Activated naive CD8-positive, alpha-beta T cell treated with anti-CD3 and anti-CD28 coated beads, Interleukin-2, amount 50 U/mL, for 24 hours (primary cell): ENCODE measurements at regions not wholly inside any gene's neighbourhood (a gene's known extent, or its start where the extent isn't known, plus 50 kb on each side); places are given as distances from the start of the nearest gene placed in this dataset.
"Not testable (repeated sequence)": the region's sequence is repeated elsewhere in the genome, so short reads cannot be mapped to it uniquely, and the experiment has no call there.

ENCODE experiments used
- ATAC-seq: fragments of 150-1000 bp; cut with Tn5 transposase; one replicate; pipeline ENCODE4 v1.10.0; 2021
- DNase-seq: peaks from one replicate; pipeline ENCODE4 v3.0.0; 2021
- H3K27ac Mint-ChIP-seq: one replicate; pipeline ENCODE4 v1.8.0; 2021; ENCODE audit warnings: mild to moderate bottlenecking, mixed read lengths
- H3K27me3 Mint-ChIP-seq: one replicate; pipeline ENCODE4 v1.8.0; 2021; ENCODE audit warnings: mixed read lengths
- H3K36me3 Mint-ChIP-seq: one replicate; pipeline ENCODE4 v1.8.0; 2021; ENCODE audit warnings: low read depth, mixed read lengths
- H3K4me1 Mint-ChIP-seq: one replicate; pipeline ENCODE4 v1.8.0; 2021; ENCODE audit warnings: mixed read lengths
- H3K4me3 Mint-ChIP-seq: one replicate; pipeline ENCODE4 v1.8.0; 2021; ENCODE audit warnings: mild to moderate bottlenecking, moderate library complexity, mixed read lengths
- H3K9me3 Mint-ChIP-seq: one replicate; pipeline ENCODE4 v1.8.0; 2021; ENCODE audit warnings: mixed read lengths

DNA sequence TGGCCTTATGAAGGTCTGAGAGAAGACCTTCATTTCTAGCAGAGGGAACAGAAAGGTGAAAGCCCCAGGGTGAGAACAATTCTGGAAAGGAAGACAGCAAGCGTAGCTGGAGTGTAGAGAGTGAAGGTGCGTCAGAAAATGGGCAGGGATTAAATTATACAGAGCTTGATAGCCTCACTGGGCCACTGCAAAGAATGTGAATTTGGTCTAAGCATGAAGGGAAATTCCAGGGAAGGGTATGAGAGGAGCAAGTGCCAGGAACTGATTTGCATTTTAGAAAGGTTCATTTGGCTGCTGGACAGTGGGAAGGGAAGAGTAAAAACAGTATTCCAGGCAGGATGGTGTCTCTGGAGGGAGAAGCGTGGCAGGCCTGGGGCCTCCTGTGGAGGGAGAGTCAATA is 274.1 kb upstream of the ASIC2 start:
- ATAC-seq (no peak), DNase-seq (no peak)
- no peak overlapping the region for H3K4me3 Mint-ChIP-seq
- H3K4me1 Mint-ChIP-seq, result no peaks in the 10 kb centered on the region
- H3K27ac Mint-ChIP-seq, result no peak overlapping the region
- H3K36me3 Mint-ChIP-seq, result no peaks in the 10 kb centered on the region
- H3K27me3 Mint-ChIP-seq, result peaks cover 2% of the 10 kb centered on the region
- peaks cover 11% of the 10 kb centered on the region for H3K9me3 Mint-ChIP-seq

DNA sequence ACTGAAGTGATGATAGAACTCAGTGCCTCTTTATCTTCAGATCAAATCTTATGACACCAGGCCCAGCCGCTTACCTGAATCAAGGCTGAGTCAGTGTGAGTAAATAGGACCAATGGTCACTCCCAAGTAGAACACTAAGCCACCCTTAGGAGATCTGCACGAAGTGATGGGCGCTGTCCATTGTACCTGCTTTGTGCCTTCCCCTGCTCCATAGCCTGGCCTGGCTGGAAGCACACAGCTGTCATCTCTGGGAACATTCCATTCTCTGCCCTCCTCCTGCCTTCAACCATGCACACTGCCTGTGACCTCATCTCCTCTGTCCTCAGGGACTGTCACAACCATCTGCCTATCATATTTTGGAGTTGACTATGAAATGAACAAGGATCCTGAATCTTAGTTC is 279.5 kb upstream of the ASIC2 start:
- no peaks in the 10 kb centered on the region for H3K4me1 Mint-ChIP-seq
- no peak for DNase-seq
- peaks cover 4% of the 10 kb centered on the region for H3K27me3 Mint-ChIP-seq
- no peaks in the 10 kb centered on the region for H3K9me3 Mint-ChIP-seq
- no peak overlapping the region for H3K4me3 Mint-ChIP-seq
- H3K36me3 Mint-ChIP-seq, result no peaks in the 10 kb centered on the region
- ATAC-seq, result no peak
- H3K27ac Mint-ChIP-seq, result no peak overlapping the region

DNA sequence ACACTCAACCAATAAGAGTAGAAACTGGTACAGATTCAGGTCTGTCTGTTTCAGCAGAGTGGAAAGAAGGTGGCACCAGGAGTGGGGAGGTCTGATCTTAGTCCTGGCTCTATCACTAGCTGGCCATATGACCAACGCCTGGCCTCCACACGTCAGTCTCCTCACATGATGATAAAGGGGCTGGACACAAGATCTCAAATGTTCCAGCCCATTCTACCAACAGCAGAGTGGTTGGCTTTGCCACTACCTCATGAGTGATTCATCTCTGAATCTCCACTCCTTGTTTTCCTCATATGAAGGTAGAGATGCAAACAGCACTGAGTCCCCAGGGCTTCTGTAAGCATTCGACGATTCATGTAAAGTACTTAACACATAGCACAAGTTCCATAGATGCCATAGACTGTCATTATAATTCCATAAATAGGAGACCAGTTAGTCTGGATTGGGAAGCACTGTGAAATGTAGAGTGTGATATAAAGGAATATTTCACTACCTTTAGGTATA is 281.9 kb upstream of the ASIC2 start:
- Mint-ChIP-seq H3K9me3 (no peaks in the 10 kb centered on the region), H3K4me1 (no peaks in the 10 kb centered on the region), H3K4me3 (no peak overlapping the region), H3K36me3 (no peaks in the 10 kb centered on the region), H3K27me3 (peaks cover 4% of the 10 kb centered on the region), H3K27ac (no peak overlapping the region)
- DNase-seq (no peak), ATAC-seq (no peak)

DNA sequence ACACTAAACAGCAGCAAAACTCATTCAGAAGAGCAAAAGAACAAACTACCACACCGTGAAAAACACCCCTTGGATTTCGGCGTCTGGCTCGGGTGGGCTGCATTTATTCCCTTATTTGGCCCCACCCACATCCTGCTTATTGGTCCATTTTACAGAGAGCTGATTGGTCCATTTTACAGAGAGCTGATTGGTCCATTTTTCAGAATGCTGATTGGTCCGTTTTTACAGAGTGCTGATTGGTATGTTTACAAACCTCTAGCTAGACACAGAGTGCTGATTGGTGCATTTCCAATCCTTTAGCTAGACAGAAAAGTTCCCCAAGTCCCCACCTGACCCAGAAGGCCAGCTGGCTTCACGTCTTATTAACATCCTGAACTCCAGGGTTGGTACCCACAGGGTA is 286.6 kb upstream of the ASIC2 start:
- not testable (repeated sequence) for DNase-seq, ATAC-seq, H3K9me3 Mint-ChIP-seq, H3K4me1 Mint-ChIP-seq, H3K27ac Mint-ChIP-seq, H3K36me3 Mint-ChIP-seq, H3K4me3 Mint-ChIP-seq, H3K27me3 Mint-ChIP-seq

DNA sequence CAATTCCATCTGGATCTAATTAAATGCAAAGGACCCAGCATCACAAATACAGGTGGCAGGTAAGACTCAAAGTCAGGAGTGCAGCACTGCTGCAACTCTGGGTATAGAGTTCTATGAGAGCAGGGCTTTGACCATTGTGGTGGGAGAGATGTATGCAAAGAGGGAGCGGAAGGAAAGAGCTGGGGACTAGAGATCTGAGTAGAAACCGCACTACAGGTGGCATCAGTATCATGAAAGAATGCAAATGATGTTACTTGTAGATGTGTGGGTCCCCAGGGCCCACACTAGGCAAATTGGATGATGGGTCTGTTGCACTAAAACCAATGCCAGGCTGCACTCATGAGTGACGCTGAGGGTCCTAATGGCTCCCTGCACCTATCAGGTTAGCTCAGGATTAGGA is 287.1 kb upstream of the ASIC2 start:
- Mint-ChIP-seq H3K9me3 (no peaks in the 10 kb centered on the region), H3K27ac (no peak overlapping the region), H3K4me3 (no peak overlapping the region), H3K4me1 (no peaks in the 10 kb centered on the region), H3K36me3 (no peaks in the 10 kb centered on the region), H3K27me3 (peaks cover 4% of the 10 kb centered on the region)
- DNase-seq (no peak), ATAC-seq (no peak)

DNA sequence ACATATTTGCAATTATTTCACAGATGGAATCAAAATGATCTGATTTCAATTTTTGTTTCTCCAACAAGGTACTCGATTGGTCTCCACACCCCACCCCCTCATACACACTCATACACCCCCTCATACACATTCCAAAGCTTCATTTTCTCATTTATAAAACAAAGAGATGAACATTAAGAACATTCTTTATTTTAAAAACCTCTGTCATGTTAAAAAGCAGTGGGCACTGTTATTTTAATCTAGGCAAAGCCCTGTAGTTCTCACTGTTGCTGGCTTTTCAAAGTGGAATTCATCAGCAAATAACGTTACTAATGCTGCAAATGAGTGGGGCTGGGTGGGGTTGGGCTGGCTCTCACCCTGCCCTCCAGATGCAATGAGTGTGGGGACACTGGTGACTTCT is 289.6 kb upstream of the ASIC2 start:
- no peak overlapping the region for H3K27ac Mint-ChIP-seq

DNA sequence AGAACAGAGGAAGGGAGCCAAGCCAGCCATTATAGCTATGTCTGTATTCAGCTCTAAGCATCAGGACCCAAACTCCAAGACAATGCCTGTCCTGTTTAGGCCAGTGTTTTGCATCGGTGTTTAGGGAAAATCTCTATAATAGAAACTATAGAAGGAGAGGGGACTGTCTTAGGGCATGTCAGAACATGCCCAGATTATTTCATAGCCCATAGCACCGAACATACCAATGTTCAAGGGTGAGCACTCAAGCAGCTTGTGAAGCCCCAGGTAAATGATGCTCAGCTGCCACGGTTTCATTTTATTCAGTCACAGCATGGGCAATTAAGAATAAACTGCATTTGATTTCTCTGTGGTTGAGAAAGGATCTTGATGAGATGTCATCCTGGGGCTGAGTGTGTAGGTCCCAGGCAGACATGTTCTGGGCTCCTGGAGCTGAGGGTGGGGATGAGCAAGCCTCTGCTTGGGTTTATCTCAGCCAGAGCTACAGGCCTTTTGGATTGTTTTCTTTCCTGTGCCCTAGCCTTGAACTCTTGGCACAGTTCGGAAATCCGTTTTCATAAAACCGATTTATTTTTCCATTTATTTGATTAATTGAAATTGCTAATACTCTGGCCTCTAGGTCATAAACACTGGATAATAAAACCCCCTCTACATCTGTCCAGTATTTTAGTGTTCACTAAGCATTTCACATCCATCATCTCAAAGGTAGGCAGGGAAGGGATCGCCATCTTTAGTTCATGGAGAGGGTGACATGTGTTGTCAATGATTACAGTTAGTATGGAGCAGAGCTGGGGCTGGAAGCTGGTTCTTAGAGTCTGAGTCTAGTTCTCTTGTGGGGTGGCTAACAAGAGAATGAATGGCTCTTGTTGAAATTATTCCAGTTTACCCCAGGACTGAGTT is 290.7 kb upstream of the ASIC2 start:
- Mint-ChIP-seq H3K4me1 (no peaks in the 10 kb centered on the region), H3K27me3 (no peaks in the 10 kb centered on the region), H3K27ac (no peak overlapping the region), H3K9me3 (no peaks in the 10 kb centered on the region), H3K36me3 (no peaks in the 10 kb centered on the region), H3K4me3 (no peak overlapping the region)
- DNase-seq (no peak), ATAC-seq (no peak)

More for the DNA sequence above, 289.6 kb upstream of the ASIC2 start:
- no peaks in the 10 kb centered on the region for H3K27me3 Mint-ChIP-seq
- no peaks in the 10 kb centered on the region for H3K36me3 Mint-ChIP-seq
- no peaks in the 10 kb centered on the region for H3K9me3 Mint-ChIP-seq
- H3K4me3 Mint-ChIP-seq, result no peak overlapping the region
- no peak for DNase-seq
- ATAC-seq, result no peak
- H3K4me1 Mint-ChIP-seq, result no peaks in the 10 kb centered on the region

DNA sequence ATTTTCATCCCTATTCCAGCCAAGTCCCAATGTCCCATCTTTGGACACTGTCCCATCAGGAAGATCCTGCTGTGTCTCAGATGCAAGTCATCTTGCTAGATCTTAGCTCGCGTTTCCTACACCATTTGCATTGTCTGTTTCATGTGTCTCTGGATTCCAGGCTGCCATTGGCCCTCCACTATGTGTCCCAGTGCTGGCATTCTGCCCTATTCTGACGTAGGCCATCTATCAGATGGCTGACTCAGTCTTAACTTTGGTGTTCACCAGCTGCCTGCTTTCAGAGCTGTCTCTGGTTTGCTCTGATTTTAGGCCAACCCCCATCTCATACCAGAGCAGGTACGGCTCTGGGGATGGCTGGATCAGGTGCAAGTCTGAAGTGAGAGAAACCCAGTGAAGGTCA is 300.9 kb upstream of the ASIC2 start:
- Mint-ChIP-seq H3K27ac (no peak overlapping the region), H3K9me3 (no peaks in the 10 kb centered on the region), H3K36me3 (no peaks in the 10 kb centered on the region), H3K4me3 (no peak overlapping the region), H3K4me1 (no peaks in the 10 kb centered on the region), H3K27me3 (peaks cover 8% of the 10 kb centered on the region)
- ATAC-seq (no peak), DNase-seq (no peak)

DNA sequence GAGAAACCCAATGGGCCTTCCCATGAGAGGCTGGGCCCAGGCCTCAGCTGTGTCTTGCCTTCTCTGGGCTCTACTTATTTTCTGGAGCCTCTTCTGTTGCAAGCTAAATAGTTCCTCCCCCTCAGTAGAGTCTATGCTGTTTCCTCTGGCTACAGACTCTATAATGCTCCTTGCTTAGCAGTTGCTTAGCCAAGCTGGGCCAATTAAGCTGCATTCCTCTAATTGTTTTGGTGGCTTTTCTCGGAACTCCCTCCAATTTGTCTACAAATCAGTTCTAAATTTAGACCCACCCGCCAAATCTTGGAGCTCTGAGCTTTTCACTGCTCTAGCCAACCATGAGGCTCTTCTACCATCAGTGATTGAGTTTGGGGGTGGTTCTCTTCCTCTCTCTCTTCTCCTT is 302.7 kb upstream of the ASIC2 start:
- ATAC-seq, result no peak
- H3K4me1 Mint-ChIP-seq, result no peaks in the 10 kb centered on the region
- no peaks in the 10 kb centered on the region for H3K36me3 Mint-ChIP-seq
- no peak for DNase-seq
- no peak overlapping the region for H3K4me3 Mint-ChIP-seq
- no peaks in the 10 kb centered on the region for H3K9me3 Mint-ChIP-seq
- peaks cover 3% of the 10 kb centered on the region for H3K27me3 Mint-ChIP-seq
- H3K27ac Mint-ChIP-seq, result no peak overlapping the region

DNA sequence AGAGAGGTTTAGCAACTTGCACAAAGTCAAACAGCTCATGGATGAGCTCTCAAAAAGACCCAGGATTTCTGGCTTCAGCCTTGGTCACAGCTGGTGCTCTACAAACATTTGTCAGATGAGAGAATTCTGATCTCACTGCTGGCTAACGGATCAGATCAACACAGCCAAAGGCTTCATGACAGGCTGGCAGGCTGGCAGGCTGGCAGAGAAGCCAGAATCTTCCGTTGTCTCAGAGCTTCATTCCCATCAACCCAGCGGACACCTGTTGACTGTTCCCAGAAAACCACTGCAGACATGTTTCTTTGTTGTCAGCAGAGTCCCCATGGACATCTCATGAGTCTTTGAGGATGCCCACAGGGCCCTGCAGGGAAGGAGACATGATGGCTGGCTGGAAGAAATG is 303.8 kb upstream of the ASIC2 start:
- H3K27ac Mint-ChIP-seq, result no peak overlapping the region

DNA sequence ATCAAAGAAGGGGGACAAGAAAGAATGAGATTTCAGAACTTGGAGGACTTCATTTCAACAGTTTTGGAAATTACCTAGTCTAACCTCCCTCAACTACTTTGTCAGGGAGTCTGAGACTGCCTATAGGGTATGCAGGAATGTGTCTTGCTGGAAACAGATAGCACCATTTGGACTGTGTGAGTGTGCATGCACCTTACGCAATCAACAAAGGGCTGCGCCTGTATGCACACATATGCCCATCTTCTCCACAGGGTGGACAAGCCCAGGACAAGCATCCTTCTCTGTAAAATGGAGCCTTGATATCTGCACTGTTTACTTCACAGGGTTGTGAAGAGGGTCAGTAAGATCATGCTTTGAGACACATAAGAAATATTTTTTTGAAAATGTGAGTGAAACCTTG is 305.7 kb upstream of the ASIC2 start:
- no peak for DNase-seq
- H3K27ac Mint-ChIP-seq, result no peak overlapping the region
- no peak for ATAC-seq
- H3K9me3 Mint-ChIP-seq, result no peaks in the 10 kb centered on the region
- peaks cover 3% of the 10 kb centered on the region for H3K27me3 Mint-ChIP-seq
- no peak overlapping the region for H3K4me3 Mint-ChIP-seq
- no peaks in the 10 kb centered on the region for H3K36me3 Mint-ChIP-seq
- H3K4me1 Mint-ChIP-seq, result no peaks in the 10 kb centered on the region

More for the DNA sequence above, 303.8 kb upstream of the ASIC2 start:
- no peaks in the 10 kb centered on the region for H3K36me3 Mint-ChIP-seq
- DNase-seq, result no peak
- H3K4me3 Mint-ChIP-seq, result no peak overlapping the region
- H3K4me1 Mint-ChIP-seq, result no peaks in the 10 kb centered on the region
- no peaks in the 10 kb centered on the region for H3K9me3 Mint-ChIP-seq
- no peak for ATAC-seq
- peaks cover 3% of the 10 kb centered on the region for H3K27me3 Mint-ChIP-seq

DNA sequence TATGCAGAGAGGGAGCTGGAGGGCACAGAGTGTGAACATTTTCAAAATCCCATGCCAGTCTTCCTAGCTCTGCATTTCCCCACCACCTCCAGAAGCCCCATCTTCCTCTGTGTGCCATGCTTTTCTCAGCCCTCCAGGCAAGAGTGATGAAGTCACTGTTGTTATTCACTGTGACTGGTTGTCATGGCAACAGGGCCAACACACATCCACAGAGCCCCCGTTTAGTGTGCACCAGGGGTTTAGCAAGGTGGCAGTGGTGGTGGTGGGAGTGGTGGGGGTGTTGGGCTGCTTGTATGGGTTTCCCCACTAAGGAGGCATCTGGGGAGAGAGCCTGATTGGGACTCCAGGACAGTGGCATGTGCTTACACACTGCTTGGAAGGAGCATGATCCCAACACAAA is 309.9 kb upstream of the ASIC2 start:
- no peak for DNase-seq
- Mint-ChIP-seq H3K4me3 (no peak overlapping the region), H3K4me1 (no peaks in the 10 kb centered on the region), H3K9me3 (no peaks in the 10 kb centered on the region), H3K36me3 (no peaks in the 10 kb centered on the region), H3K27ac (no peak overlapping the region), H3K27me3 (peaks cover 6% of the 10 kb centered on the region)
- no peak for ATAC-seq

DNA sequence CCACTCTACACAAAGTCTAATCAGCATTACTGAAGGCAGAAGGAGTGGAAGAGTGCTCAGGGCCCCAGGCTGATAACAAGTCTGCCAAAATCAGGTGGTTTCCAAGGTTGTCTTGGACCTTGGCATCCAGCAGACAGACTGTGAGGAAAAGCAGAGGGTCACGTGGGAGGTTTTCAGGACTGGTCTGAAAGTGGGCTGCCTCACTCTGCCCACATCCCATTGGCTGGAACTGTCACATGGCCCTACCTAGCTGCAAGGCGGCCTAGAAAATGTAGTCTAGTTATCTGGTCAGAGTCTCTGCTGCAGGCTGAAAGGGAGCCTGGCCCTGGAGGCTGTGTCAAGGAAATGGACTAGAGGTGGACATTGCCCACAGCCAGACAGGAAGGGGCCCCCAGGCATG is 310.7 kb upstream of the ASIC2 start:
- Mint-ChIP-seq H3K9me3 (no peaks in the 10 kb centered on the region), H3K4me1 (no peaks in the 10 kb centered on the region), H3K36me3 (no peaks in the 10 kb centered on the region), H3K4me3 (no peak overlapping the region), H3K27me3 (peaks cover 6% of the 10 kb centered on the region), H3K27ac (no peak overlapping the region)
- no peak for DNase-seq
- ATAC-seq, result no peak

DNA sequence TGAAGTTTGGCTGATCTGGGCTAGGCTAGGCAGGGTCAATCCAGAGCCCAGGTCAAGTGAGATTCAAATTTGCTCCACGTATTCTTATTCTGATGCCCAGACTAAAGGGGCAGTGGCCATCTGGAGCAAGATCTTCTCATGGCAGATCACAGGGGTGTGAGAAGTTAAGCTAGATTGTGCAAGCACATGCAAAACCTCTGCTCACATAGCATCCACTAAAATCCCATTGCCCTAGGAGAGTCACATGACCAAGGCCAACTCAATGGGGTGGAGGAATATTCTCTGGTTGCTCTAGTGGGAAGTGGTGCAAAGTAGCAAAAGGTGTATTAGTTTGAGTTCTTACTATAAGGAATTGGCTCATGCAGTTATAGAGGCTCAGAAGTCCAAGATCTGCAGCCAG is 318.4 kb upstream of the ASIC2 start:
- DNase-seq (no peak), ATAC-seq (no peak)
- H3K27ac Mint-ChIP-seq, result no peak overlapping the region
- H3K4me3 Mint-ChIP-seq, result no peak overlapping the region
- H3K4me1 Mint-ChIP-seq, result no peaks in the 10 kb centered on the region
- no peaks in the 10 kb centered on the region for H3K36me3 Mint-ChIP-seq
- peaks cover 5% of the 10 kb centered on the region for H3K9me3 Mint-ChIP-seq
- peaks cover 6% of the 10 kb centered on the region for H3K27me3 Mint-ChIP-seq

DNA sequence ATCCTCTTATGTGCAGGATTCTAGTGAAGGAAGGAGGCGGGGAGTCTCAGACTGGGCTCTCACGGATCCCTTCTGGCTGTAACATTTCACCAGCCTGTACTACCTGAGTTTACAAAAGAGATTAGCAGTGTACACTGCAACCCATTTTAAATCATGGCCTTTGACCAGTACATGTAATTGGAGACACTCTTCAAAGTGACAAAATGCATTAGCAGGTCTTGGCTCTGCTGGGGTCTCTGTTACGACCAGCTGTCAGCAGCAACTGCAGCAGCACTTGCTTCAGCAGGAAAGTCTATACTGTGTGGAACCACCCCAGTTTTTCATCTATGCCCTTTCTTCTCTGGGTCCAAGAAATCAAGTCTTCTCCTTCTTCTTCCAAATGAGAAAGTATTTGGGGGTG is 322.8 kb upstream of the ASIC2 start:
- H3K27ac Mint-ChIP-seq, result no peak overlapping the region

More for the DNA sequence above, 322.8 kb upstream of the ASIC2 start:
- ATAC-seq (no peak), DNase-seq (no peak)
- Mint-ChIP-seq H3K4me1 (no peaks in the 10 kb centered on the region), H3K36me3 (no peaks in the 10 kb centered on the region), H3K9me3 (peaks cover 5% of the 10 kb centered on the region), H3K27me3 (peaks cover 2% of the 10 kb centered on the region), H3K4me3 (no peak overlapping the region)
